PFSK-1 (cell line): ENCODE measurements at regions not wholly inside any gene's neighbourhood (a gene's known extent, or its start where the extent isn't known, plus 50 kb on each side); places are given as distances from the start of the nearest gene placed in this dataset.

ENCODE experiments used
- FOXP2 ChIP-seq: optimal IDR thresholded peaks from 2 replicates; pipeline ENCODE3; 2011; ENCODE audit warnings: borderline replicate concordance, control low read depth, inconsistent platforms; ENCODE audit not compliant: insufficient read depth; ENCODE audit errors: extremely low read length, extremely low read depth
- POLR2AphosphoS5 ChIP-seq: IDR thresholded peaks from 2 replicates; pipeline ENCODE4 v1.6.1; 2012; ENCODE audit warnings: low read depth, mild to moderate bottlenecking, control low read depth, low read length, moderate library complexity
- REST ChIP-seq, 2 experiments: IDR thresholded peaks; 2 replicates each; pipeline versions ENCODE4 v1.6.1 to v1.8.0; 2011 to 2012; ENCODE audit warnings: low read depth in 2 of 2, low read length in 2 of 2, control low read depth in 1 of 2, inconsistent platforms in 1 of 2, mild to moderate bottlenecking in 1 of 2, moderate library complexity in 1 of 2; ENCODE audit not compliant: insufficient read depth in 1 of 2
- SIN3A ChIP-seq: IDR thresholded peaks from 2 replicates; pipeline ENCODE4 v1.6.1; 2012; ENCODE audit warnings: mild to moderate bottlenecking, low read length, moderate library complexity, borderline replicate concordance; ENCODE audit not compliant: insufficient read depth
- TAF1 ChIP-seq: IDR thresholded peaks from 2 replicates; pipeline ENCODE4 v1.6.1; 2012; ENCODE audit warnings: low read length, control low read depth, borderline replicate concordance; ENCODE audit not compliant: insufficient read depth

- TF ChIP-seq POLR2AphosphoS5 (no peak), REST (IDR thresholded peaks at IDR 0.05; ENCODE audit: insufficient read depth in 1 of 2, low read depth in 2 of 2, low read length in 2 of 2) (no peak), SIN3A (no peak), TAF1 (no peak), FOXP2 (no peak)
Measured at GRCh38 chr1:182269097-182269496, 122.5 kb downstream of the GLUL start.
